ENCODE measurements at regions not wholly inside any gene's neighbourhood (a gene's known extent, or its start where the extent isn't known, plus 50 kb on each side); places are given as distances from the start of the nearest gene placed in this dataset.

- DNase-seq = no peak
Observed at GRCh38 chr4:20532116-20532790, 168.0 kb upstream of the PACRGL start.

GRCh38 chr4:20532871-20533870 lies 167.1 kb upstream of the PACRGL start:
- DNase-seq = no peak

- peak; percentile 15 for DNase-seq
Observed at GRCh38 chr4:20538905-20539304, 161.4 kb upstream of the PACRGL start.

- no peak for DNase-seq
Observed at GRCh38 chr4:20543131-20543530, 157.1 kb upstream of the PACRGL start.

DNA sequence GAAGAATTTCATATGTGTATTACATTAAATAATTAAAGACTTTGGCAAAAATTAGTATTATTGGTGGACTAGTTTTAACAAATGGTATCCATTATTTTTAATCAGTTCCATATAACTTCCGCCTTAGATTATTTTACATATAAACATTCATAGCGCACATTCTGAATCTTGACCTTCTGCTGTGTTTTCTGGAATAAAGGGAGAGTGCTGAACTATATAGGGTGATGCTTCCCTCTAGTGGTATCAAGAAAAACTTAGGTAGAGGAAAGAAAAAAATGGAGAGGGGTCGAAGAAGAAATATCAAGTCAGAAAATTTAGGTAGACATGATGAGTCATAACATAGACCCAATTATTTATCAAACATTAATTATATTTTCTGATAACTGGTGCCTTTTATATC lies 155.6 kb upstream of the PACRGL start:
- DNase-seq = no peak

DNA sequence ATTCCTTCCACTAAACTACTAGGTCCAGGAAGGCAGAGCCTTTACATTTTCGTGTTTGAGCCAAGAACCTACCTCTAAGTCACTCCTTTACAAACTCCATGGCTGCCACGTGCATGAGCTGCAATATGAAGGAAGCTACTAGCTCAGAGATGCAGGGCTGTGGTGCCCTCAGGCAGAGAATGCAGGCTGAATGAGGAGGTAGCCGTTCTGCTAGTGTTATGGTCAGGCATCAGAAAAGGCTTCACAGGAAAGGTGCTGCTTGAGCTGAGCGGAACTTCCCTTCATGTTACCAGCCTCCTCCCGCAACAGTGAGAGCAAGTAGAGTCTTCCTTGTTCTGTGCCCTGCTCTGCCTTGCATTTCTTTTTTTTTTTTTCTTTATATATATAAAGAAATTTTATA lies 148.3 kb upstream of the PACRGL start:
- DNase-seq = no peak

- DNase-seq = no peak
Observed at GRCh38 chr4:20554134-20554533, 146.1 kb upstream of the PACRGL start.

DNA sequence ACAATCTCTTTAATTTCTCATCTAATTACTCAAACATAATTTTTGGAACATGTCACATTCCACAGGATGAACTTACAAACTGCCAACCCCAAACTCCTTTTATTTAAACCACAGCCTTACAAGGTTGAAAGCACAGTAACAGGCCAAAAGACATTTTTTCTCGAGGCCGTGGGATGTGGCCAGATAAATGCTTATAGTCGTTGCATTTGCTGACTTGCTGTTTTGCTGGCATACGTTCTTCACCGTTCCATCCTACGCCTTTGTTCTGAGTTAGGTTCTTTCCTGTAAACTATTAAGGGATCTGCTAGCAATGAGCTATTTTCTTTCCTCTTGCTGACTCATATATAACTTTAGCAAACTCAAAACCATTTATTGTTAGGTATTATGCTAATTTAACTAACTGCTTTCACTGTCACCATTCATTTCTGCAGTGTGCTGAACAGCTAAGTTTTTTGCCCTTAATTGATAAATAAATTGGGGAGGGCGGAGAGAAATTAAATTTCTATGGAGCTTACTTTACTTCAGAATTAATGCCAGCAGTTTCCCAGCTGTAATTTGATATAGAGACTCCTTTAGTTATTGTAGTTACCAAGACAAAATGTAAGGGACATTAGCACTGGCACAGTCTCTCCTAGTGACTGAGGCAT lies 135.1 kb upstream of the PACRGL start:
- DNase-seq = no peak

- DNase-seq = no peak
Observed at GRCh38 chr4:20570981-20571715, 129.1 kb upstream of the PACRGL start.

DNA sequence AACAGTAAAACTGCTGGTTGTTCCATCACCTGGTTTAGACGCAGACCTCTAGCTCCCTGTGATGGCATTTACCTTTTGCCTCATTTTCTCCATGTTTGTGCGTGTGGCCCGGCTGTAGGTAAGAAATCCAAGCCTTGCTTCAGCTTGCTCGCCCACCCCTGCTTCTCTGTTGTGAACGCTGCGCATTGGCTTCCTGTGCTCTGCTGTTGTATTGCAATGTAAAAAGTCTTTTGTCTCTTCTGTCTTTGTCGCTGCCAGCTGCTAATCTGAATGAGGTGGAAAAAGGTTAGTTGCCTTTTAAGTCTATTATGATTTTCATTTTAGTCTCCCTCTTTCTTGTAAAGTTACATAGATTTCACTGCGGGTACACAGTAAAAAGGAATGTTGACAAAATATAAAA lies 127.3 kb upstream of the PACRGL start:
- DNase-seq = no peak

DNA sequence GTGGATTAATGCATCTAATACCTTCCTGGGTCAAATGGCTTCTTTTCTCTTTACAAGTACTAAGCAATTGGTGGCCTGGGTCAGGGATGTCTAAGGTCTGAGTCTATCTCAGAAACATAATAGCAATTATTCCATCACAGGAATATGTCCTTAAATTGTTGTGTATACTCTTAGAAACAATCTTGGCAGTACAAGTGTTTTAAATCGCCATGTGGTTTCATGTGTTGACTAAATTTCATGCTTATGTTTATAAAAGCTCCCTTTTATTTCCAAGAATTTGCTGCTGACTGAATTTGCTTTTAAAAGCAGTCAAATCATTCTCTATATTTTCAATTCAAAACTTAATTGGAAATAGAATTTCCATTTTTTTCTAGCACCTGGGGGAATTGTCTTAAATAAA lies 125.3 kb upstream of the PACRGL start:
- DNase-seq = no peak

DNA sequence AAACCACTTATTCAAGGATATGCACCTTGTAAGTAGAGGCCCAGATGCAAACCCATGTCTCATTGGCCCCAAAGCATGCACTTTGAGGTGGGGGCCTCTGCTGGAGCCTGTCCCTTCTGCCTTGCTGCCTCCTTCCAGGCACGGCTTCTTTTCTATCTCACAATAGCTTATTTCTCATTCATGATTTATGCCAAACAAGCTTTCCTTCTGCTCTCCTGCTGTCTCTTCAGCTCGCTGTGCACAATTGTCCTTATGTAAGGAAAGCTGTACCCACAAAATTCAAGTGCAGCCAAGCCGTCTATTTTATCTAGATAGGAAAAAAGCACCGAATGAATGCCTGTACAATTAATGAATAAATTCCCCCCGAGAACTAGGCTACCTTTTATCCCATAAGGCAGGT lies 124.8 kb upstream of the PACRGL start:
- DNase-seq = no peak

DNA sequence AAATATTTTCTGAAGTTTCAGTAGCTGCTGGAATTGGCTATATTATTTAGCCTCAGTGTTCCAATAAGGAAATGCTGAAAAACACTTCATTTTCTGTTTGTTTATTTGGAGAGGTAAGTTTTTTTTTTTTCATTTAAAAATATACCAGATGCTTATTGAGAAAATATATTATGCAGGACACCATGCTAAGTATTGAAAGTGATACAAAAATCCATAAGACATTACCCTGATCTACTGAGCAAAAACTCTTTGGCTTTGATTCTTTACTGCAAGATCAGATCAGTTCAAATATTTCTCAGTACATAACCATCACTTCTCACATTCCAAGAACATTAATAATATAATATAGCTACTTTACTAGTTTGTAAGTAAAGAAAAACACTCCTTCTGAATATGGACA lies 123.4 kb upstream of the PACRGL start:
- DNase-seq = no peak

DNA sequence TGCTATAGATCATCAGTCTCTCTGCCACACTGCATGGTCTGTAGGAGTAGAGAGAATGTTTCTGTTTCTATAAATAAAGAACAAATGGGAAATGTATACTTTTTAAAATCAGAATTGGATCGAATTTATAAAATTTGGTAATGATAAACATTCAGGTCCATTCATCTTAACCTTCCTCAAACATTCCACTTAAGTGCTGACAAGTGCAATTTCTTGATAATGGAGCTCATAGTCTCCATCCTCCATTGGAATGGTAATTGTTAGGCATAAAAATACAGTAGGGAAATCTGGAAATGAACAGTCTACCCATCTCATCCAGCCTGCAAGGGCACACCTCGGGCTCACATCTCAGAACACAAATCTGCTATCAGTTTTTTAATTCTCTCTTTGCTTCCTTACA lies 122.6 kb upstream of the PACRGL start:
- DNase-seq = no peak

GRCh38 chr4:20580907-20581306 lies 119.4 kb upstream of the PACRGL start:
- no peak for DNase-seq

DNA sequence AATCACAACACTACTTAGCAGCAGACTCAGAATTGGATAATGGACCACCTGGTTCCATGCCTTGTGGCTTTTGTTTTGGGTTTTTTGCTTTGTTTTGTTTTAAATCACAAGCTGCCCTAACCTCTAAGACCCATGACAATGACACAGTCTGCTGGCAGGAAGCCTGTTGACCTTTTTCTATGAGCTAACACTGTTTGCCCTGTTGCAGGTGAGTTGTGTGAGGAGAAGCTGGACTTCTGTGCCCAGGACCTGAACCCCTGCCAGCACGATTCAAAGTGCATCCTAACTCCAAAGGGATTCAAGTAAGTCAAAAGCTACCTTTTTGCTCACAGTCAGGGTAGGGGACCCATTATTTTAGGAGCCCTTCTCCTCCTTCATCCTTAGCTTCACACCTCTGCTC lies 110.8 kb upstream of the PACRGL start:
- DNase-seq = no peak

- DNase-seq = no peak
Observed at GRCh38 chr4:20590849-20591248, 109.4 kb upstream of the PACRGL start.

DNA sequence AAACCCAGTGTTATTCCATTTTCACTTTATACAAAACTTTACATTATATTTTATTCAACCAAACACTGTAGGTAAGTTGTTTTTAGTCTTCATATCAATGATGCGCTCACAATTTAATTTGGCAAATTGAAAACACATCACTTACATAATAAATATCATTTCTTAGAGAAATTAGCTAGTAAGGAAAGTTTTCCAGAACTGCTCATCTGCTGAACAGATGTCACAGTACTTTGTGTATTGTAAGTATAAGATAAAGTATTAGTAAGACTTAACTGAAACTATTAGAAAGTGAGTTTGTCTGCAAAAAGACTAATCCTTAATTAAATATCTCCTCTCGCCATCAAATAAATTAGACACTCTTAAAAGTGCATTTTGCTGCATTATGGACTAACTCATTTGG lies 108.7 kb upstream of the PACRGL start:
- no peak for DNase-seq

- DNase-seq = no peak
Observed at GRCh38 chr4:20592013-20592412, 108.2 kb upstream of the PACRGL start.

DNA sequence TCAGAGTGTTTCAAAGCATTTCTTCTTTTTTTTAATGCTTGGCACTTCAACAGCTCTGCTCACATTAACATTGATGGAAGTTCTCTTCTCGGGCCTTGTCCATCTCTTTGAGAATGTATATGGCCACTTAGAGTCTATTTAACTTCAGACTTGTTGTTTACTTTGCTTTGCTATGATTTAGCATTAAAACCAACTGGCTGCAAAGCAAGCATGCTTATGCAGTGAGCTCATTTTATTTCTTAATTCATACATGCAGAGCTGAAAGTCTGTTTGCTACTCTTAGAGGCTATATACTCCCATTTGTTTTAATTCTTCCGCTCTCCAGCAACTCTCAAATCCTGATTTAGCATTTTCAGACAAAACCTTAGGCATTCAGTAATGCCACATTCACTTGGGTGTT lies 107.6 kb upstream of the PACRGL start:
- no peak for DNase-seq

DNA sequence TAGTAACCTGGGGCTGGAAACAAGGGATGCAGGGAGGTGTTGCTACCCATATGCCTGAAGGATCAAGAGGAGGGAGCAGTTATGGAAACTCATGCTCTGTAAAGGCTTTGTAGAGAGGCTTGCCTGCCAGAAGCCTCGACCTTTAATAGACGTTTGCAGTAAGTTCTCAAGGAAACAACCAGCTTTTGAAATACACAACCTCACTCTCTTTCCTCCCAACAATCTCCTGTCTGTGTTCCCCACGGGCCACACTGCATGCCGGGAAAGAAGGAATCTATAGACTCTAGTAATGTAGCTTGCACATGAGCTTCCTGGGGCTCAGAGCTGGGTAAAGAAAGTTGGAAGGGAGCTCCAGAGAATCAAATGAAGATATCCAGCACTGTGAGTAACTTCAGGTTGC lies 101.6 kb upstream of the PACRGL start:
- no peak for DNase-seq

DNA sequence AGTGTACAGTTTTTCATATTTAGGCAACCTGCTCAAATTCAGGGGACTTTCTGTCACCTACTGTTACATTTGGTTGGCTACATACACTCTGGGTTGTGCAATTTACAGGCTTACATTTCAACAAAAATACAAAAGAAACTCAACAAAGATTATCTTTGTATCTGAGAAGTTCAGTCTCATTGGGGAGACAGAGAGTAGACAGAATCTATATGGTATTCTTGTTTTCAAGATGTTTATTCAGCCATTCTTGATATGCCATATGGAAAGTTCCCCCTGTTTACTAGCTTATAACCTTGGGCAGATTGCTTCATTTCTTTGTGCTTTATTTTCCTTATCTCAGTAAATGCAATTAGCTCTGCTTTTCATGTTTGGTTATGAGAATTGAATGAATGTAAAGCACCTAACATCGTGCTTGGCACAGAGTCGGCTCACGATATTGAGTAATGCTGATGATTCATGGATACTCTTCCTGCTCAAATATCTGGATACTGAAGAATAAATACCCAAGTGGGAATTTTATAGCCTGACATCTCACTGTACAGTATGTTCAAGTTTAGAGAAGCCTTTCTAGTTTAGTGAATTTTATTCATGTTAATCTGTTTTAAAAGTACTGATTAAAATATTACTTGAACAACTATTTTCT lies 96.5 kb upstream of the PACRGL start:
- DNase-seq = no peak

DNA sequence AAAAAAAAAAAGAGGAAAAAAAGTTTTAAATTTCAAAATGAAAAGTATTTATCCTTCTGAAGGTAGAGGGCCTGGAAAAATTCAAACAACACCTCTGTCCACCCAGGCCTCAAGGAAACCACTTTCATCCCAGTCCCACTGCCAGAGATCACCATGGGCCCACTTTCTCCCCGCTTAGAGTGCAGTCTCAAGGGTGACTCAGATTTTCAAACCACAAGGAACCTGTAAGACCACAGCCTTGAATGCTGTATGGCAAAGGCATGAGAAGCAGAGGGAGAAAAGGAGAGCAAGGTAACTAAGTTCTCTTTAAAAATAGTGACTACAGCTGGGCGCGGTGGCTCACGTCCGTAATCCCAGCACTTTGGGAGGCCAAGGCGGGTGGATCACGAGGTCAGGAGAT lies 87.9 kb upstream of the PACRGL start:
- DNase-seq = no peak
